Ovary (tissue), 3 donors: ENCODE measurements at regions not wholly inside any gene's neighbourhood (a gene's known extent, or its start where the extent isn't known, plus 50 kb on each side); places are given as distances from the start of the nearest gene placed in this dataset.

ENCODE experiments used
- CTCF ChIP-seq, 3 donors: fragments of 450-650 bp in 2 of 3; fragments of 200-600 bp in 1 of 3; IDR thresholded peaks; one replicate each; pipeline versions ENCODE4 v1.5.1 to v1.8.0; 2016 to 2022; ENCODE audit warnings: antibody characterized with exemption in 3 of 3, mild to moderate bottlenecking in 1 of 3
- EP300 ChIP-seq: sonication (generic); formaldehyde crosslinking; IDR thresholded peaks from one replicate; pipeline ENCODE4 v1.6.1; 2017; ENCODE audit warnings: antibody characterized with exemption
- POLR2A ChIP-seq: fragments of 450-650 bp; IDR thresholded peaks from one replicate; pipeline ENCODE4 v1.6.1; 2017; ENCODE audit warnings: antibody characterized with exemption, mild to moderate bottlenecking, moderate library complexity
- donor health status: DM: no; HTN: no; CAD: no.

- TF ChIP-seq POLR2A (no peak), EP300 (no peak), CTCF (IDR thresholded peaks at IDR 0.05) (no peak)
These were observed 216.6 kb upstream of the C14orf180 start for GRCh38 chr14:104362761-104363605.
